Renal cortex interstitium (tissue), 11 donors: ENCODE measurements at regions not wholly inside any gene's neighbourhood (a gene's known extent, or its start where the extent isn't known, plus 50 kb on each side); places are given as distances from the start of the nearest gene placed in this dataset.

Experiments
- DNase-seq, 11 donors: peaks; one replicate each; pipeline ENCODE4 v3.0.0-alpha.2; 2013; ENCODE audit warnings: low read depth in 9 of 11, low spot score in 4 of 11; ENCODE audit errors: extremely low read depth in 1 of 11

GRCh38 chr7:30212701-30213111, 71.7 kb upstream of the ZNRF2 start:
- DNase-seq, result no peak

- DNase-seq, result no peak
These were observed 70.8 kb upstream of the ZNRF2 start for GRCh38 chr7:30213637-30214036.

GRCh38 chr7:30214651-30215137, 69.7 kb upstream of the ZNRF2 start:
- no peak for DNase-seq

- no peak for DNase-seq
These were observed 62.6 kb upstream of the ZNRF2 start for GRCh38 chr7:30221764-30222163.

- no peak for DNase-seq
These were observed 61.7 kb upstream of the ZNRF2 start for GRCh38 chr7:30222515-30223215.

GRCh38 chr7:30223896-30224295, 60.5 kb upstream of the ZNRF2 start:
- DNase-seq, result no peak

GRCh38 chr7:30224511-30225062, 59.8 kb upstream of the ZNRF2 start:
- DNase-seq, result no peak

GRCh38 chr7:30225863-30226613, 58.4 kb upstream of the ZNRF2 start:
- DNase-seq, result peak in 5 of 11 donors; percentile 20 to 57 (median 39)

GRCh38 chr7:30226614-30227268, 57.7 kb upstream of the ZNRF2 start:
- DNase-seq, result peak in 4 of 11 donors; percentile 18 to 40 (median 27)

GRCh38 chr7:30231271-30231670, 53.1 kb upstream of the ZNRF2 start:
- DNase-seq, result no peak

GRCh38 chr7:30232391-30232790, 52.0 kb upstream of the ZNRF2 start:
- DNase-seq, result no peak
